K562 (cell line): ENCODE measurements at regions not wholly inside any gene's neighbourhood (a gene's known extent, or its start where the extent isn't known, plus 50 kb on each side); places are given as distances from the start of the nearest gene placed in this dataset.

Source experiments
- ATAC-seq: fragments of 200-7000 bp; cut with Tn5 transposase; 3 replicates; pipeline ENCODE4 v1.9.1; 2020; ENCODE audit warnings: moderate library complexity
- BruUV-seq: library from RNA; stranded (reverse); fragments of 400-500 nt; replicated peaks from 2 replicates; lab custom pipeline; 2021; lab: Mats Ljungman, UMichigan
- CTCF ChIA-PET: fragments of 300-600 bp; formaldehyde crosslinking; extraction: SDS; loops from one replicate; lab custom pipeline; 2021; ENCODE audit warnings: low intra/inter-chr PET ratio; lab: Yijun Ruan, JAX
- POLR2A ChIA-PET: fragments of 300-600, 350-650 bp; sonication (Branson Sonifier 250); formaldehyde crosslinking; extraction: SDS; loops from one replicate; lab custom pipeline; 2021; ENCODE audit warnings: antibody characterized with exemption, inconsistent platforms; lab: Yijun Ruan, JAX
- DNase-seq, 4 experiments: peaks; one replicate each; pipeline versions ENCODE4 v3.0.0 to v3.0.0-alpha.2; 2011 to 2018; ENCODE audit warnings: low spot score in 3 of 4, mixed read lengths in 3 of 4; ENCODE audit errors: extremely low read depth in 1 of 4
- FAIRE-seq: peaks from 2 replicates; lab custom pipeline; 2011; peaks lifted over from hg19 to GRCh38; lab: Jason Lieb, UNC
- H2AFZ ChIP-seq: 2 replicates; pipeline ENCODE4 v1.6.0; 2011; ENCODE audit warnings: low read depth, low read length, control low read depth, inconsistent platforms
- H3K27ac ChIP-seq: fragments of 200-600 bp; 3 replicates; pipeline ENCODE4 v1.8.0; 2011; ENCODE audit warnings: low read depth, mild to moderate bottlenecking, control low read depth, inconsistent platforms, low read length, moderate library complexity, mixed read lengths; ENCODE audit errors: extremely low read depth
- H3K27me3 ChIP-seq, 2 experiments: fragments of 300-600 bp in 1 of 2; 2 replicates in 1 of 2; 3 replicates in 1 of 2; pipeline versions ENCODE4 v1.6.0 to v1.8.0; 2011; ENCODE audit warnings: inconsistent platforms in 2 of 2, low read length in 2 of 2, mild to moderate bottlenecking in 1 of 2, mixed read lengths in 1 of 2, moderate library complexity in 1 of 2; ENCODE audit not compliant: control insufficient read depth in 2 of 2, insufficient read depth in 2 of 2
- H3K36me3 ChIP-seq: fragments of 300-600 bp; 3 replicates; pipeline ENCODE4 v1.8.0; 2011; ENCODE audit warnings: mild to moderate bottlenecking, low read length, inconsistent platforms; ENCODE audit not compliant: control insufficient read depth, insufficient read depth
- H3K4me1 ChIP-seq, 2 experiments: fragments of 200-600 bp in 1 of 2; replicated peaks in 1 of 2; 2 replicates in 1 of 2; 3 replicates in 1 of 2; pipeline versions ENCODE4 v1.5.1 to v1.8.0; 2011; ENCODE audit warnings: inconsistent platforms in 2 of 2, low read length in 2 of 2, mild to moderate bottlenecking in 1 of 2, mixed read lengths in 1 of 2, moderate library complexity in 1 of 2; ENCODE audit not compliant: control insufficient read depth in 2 of 2, insufficient read depth in 2 of 2
- H3K4me2 ChIP-seq: 2 replicates; pipeline ENCODE4 v1.6.1; 2011; ENCODE audit warnings: low read length, control low read depth, inconsistent platforms, mixed read lengths; ENCODE audit not compliant: insufficient read depth
- H3K4me3 ChIP-seq: fragments of 200-600 bp; sonication (generic), shearing (Covaris generic); 2 replicates; pipeline ENCODE4 v1.5.1; 2016; ENCODE audit warnings: control low read depth, inconsistent platforms
- H3K79me2 ChIP-seq: fragments of 200-600 bp; 3 replicates; pipeline ENCODE4 v1.8.0; 2011; ENCODE audit warnings: low read length, inconsistent platforms; ENCODE audit not compliant: control insufficient read depth, insufficient read depth
- H3K9ac ChIP-seq, 2 experiments: 2 replicates each; pipeline versions ENCODE4 v1.6.0 to v1.6.1; 2011; ENCODE audit warnings: low read depth in 2 of 2, low read length in 2 of 2, control low read depth in 1 of 2, inconsistent platforms in 1 of 2, mild to moderate bottlenecking in 1 of 2, mixed read lengths in 1 of 2; ENCODE audit not compliant: insufficient read depth in 1 of 2
- H3K9me1 ChIP-seq: one replicate; pipeline ENCODE4 v1.6.0; 2011; ENCODE audit warnings: inconsistent platforms, mild to moderate bottlenecking, low read length, moderate library complexity; ENCODE audit not compliant: control insufficient read depth, insufficient read depth
- H3K9me3 ChIP-seq: replicated peaks from 2 replicates; pipeline ENCODE4 v1.5.1; 2011; ENCODE audit warnings: low read depth, low read length, inconsistent platforms; ENCODE audit not compliant: control insufficient read depth, insufficient read depth
- H4K20me1 ChIP-seq: replicated peaks from 2 replicates; pipeline ENCODE4 v1.6.1; 2011; ENCODE audit warnings: low read length, inconsistent platforms, mixed read lengths; ENCODE audit not compliant: control insufficient read depth, insufficient read depth
- CUX1 ChIP-seq: fragments of 200-800 bp; sonication (Bioruptor generic); IDR thresholded peaks from 2 replicates; pipeline ENCODE4 v1.6.1; 2016; ENCODE audit warnings: missing genetic modification characterization, missing compliant biosample characterization
- EGR1 ChIP-seq: fragments of 450-650 bp; conservative IDR thresholded peaks from 2 replicates; pipeline ENCODE4 v1.6.1; 2017; ENCODE audit warnings: mild to moderate bottlenecking
- FOXJ2 ChIP-seq: fragments of 200-800 bp; sonication (Bioruptor generic); IDR thresholded peaks from 2 replicates; pipeline ENCODE4 v1.6.1; 2016; ENCODE audit warnings: missing genetic modification characterization, missing compliant biosample characterization
- FUS ChIP-seq: fragments of 200-400 bp; formaldehyde crosslinking; optimal IDR thresholded peaks from 2 replicates; pipeline ENCODE3; 2017; ENCODE audit warnings: low read depth, low read length
- GTF2F1 ChIP-seq: IDR thresholded peaks from 2 replicates; pipeline ENCODE4 v1.6.1; 2011; ENCODE audit warnings: low read depth, low read length, improper control_type of control experiment
- JUN ChIP-seq, 2 experiments: sonication (generic) in 1 of 2; formaldehyde crosslinking in 1 of 2; IDR thresholded peaks; 2 replicates each; pipeline versions ENCODE4 v1.6.1 to v1.8.0; 2012 to 2022; ENCODE audit warnings: borderline replicate concordance in 2 of 2, mild to moderate bottlenecking in 2 of 2, improper control_type of control experiment in 1 of 2, low read depth in 1 of 2, low read length in 1 of 2, missing genetic modification reagents in 1 of 2
- PHF20 ChIP-seq: fragments of 450-650 bp; IDR thresholded peaks from 2 replicates; pipeline ENCODE4 v1.6.1; 2018; ENCODE audit not compliant: partially characterized antibody
- RFX5 ChIP-seq: IDR thresholded peaks from 2 replicates; pipeline ENCODE4 v1.6.1; 2011; ENCODE audit warnings: low read depth, mild to moderate bottlenecking, improper control_type of control experiment, low read length
- SAFB2 ChIP-seq: fragments of 200-400 bp; formaldehyde crosslinking; IDR thresholded peaks from 2 replicates; pipeline ENCODE4 v1.6.1; 2018; ENCODE audit warnings: borderline replicate concordance, low read length, low read depth, moderate library complexity; ENCODE audit not compliant: severe bottlenecking
- U2AF1 ChIP-seq: fragments of 200-400 bp; formaldehyde crosslinking; optimal IDR thresholded peaks from 2 replicates; pipeline ENCODE3; 2017; ENCODE audit warnings: mild to moderate bottlenecking, low read depth, low read length, moderate library complexity
- ZNF224 ChIP-seq: sonication (generic); formaldehyde crosslinking; IDR thresholded peaks from 2 replicates; pipeline ENCODE4 v1.8.0; 2022; ENCODE audit warnings: mild to moderate bottlenecking, missing genetic modification reagents
- ZNF232 ChIP-seq: sonication (generic); formaldehyde crosslinking; IDR thresholded peaks from 2 replicates; pipeline ENCODE4 v1.8.0; 2022; ENCODE audit warnings: mild to moderate bottlenecking, missing genetic modification reagents
- ZNF384 ChIP-seq: IDR thresholded peaks from 2 replicates; pipeline ENCODE4 v1.6.1; 2012; ENCODE audit warnings: low read depth, low read length, improper control_type of control experiment
- WGBS: fragments of 100-300 bp; shearing (Covaris generic); methylation state at CpG from one replicate; pipeline ENCODE4 v1.1.6; 2016; ENCODE audit warnings: low coverage, mixed read lengths; ENCODE audit not compliant: insufficient coverage; ENCODE audit errors: missing lambda C conversion rate; 5-methylcytosine and 5-hydroxymethylcytosine counted together
- in situ Hi-C: fragments of 300-500 bp; cut with MboI; formaldehyde crosslinking; loops from 4 replicates; pipeline ENCODE4 v1.15.0; 2018; ENCODE audit warnings: inconsistent platforms, mixed read lengths
- intact Hi-C: fragments of 100-400 bp; cut with micrococcal nuclease; formaldehyde crosslinking; loops from 2 replicates; pipeline ENCODE4 v1.14.2; 2022

- ChIA-PET POLR2A (no interaction called here), CTCF (no interaction called here)
- Histone ChIP-seq H3K36me3 (no peaks in the 10 kb centered on the region), H3K4me3 (no peak overlapping the region), H3K9me1 (no peaks in the 10 kb centered on the region), H3K27me3 (no peaks in the 10 kb centered on the region), H2AFZ (no peak overlapping the region), H3K27ac (no peak overlapping the region), H4K20me1 (no peaks in the 10 kb centered on the region), H3K9me3 (no peaks in the 10 kb centered on the region), H3K4me2 (no peak overlapping the region), H3K79me2 (no peaks in the 10 kb centered on the region), H3K4me1 (no peaks in the 10 kb centered on the region; a peak in 3 of 5 replicates), H3K9ac (no peak overlapping the region)
- in situ Hi-C loops (no loop called here), intact Hi-C loops (no loop called here)
- no peak for ATAC-seq
- no TSS peak for BruUV-seq
- TF ChIP-seq FUS (no peak), ZNF224 (no peak), JUN (IDR thresholded peaks at IDR 0.05; ENCODE audit: borderline replicate concordance, low read depth, low read length) (no peak), JUN (CRISPR knock-in tag; IDR thresholded peaks at IDR 0.05; ENCODE audit: borderline replicate concordance) (no peak), FOXJ2 (tag) (no peak), CUX1 (CRISPR knock-in tag) (no peak), SAFB2 (no peak), ZNF384 (no peak), ZNF232 (CRISPR knock-in tag) (no peak), PHF20 (no peak), U2AF1 (no peak), EGR1 (no peak), RFX5 (no peak), GTF2F1 (no peak)
- no peak for DNase-seq
- 75% methylated on average over 3 of the region's 3 CpGs for WGBS
- FAIRE-seq, result no peak
Observed at GRCh38 chrX:13198762-13199064, 121.1 kb downstream of the ATXN3L start.
